ENCODE measurements at regions not wholly inside any gene's neighbourhood (a gene's known extent, or its start where the extent isn't known, plus 50 kb on each side); places are given as distances from the start of the nearest gene placed in this dataset.

- H3K27me3 Mint-ChIP-seq (ENCODE audit: low read depth): peaks cover 44% of the 10 kb centered on the region
- no peak overlapping the region for H3K27ac Mint-ChIP-seq
- TF ChIP-seq, protein P1, sequence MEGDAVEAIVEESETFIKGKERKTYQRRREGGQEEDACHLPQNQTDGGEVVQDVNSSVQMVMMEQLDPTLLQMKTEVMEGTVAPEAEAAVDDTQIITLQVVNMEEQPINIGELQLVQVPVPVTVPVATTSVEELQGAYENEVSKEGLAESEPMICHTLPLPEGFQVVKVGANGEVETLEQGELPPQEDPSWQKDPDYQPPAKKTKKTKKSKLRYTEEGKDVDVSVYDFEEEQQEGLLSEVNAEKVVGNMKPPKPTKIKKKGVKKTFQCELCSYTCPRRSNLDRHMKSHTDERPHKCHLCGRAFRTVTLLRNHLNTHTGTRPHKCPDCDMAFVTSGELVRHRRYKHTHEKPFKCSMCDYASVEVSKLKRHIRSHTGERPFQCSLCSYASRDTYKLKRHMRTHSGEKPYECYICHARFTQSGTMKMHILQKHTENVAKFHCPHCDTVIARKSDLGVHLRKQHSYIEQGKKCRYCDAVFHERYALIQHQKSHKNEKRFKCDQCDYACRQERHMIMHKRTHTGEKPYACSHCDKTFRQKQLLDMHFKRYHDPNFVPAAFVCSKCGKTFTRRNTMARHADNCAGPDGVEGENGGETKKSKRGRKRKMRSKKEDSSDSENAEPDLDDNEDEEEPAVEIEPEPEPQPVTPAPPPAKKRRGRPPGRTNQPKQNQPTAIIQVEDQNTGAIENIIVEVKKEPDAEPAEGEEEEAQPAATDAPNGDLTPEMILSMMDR (IDR thresholded peaks at IDR 0.05; ENCODE audit: unreplicated experiment in 3 of 3): no peak
- no peak overlapping the region for H3K4me3 Mint-ChIP-seq
- H3K9me3 Mint-ChIP-seq: no peaks in the 10 kb centered on the region
- H3K36me3 Mint-ChIP-seq (ENCODE audit: low read depth): peaks cover 4% of the 10 kb centered on the region
- H3K4me1 Mint-ChIP-seq: no peaks in the 10 kb centered on the region
Observed at GRCh38 chr20:62590309-62591121, 51.8 kb upstream of the SLCO4A1 start.

GRCh38 chr20:62591122-62591468, 51.2 kb upstream of the SLCO4A1 start:
- Mint-ChIP-seq H3K27me3 (ENCODE audit: low read depth) (peaks cover 50% of the 10 kb centered on the region), H3K4me3 (no peak overlapping the region), H3K27ac (no peak overlapping the region), H3K4me1 (no peaks in the 10 kb centered on the region), H3K36me3 (ENCODE audit: low read depth) (peaks cover 4% of the 10 kb centered on the region), H3K9me3 (no peaks in the 10 kb centered on the region)
- TF ChIP-seq, protein P1 (IDR thresholded peaks at IDR 0.05; ENCODE audit: unreplicated experiment in 3 of 3): no peak

- Mint-ChIP-seq H3K4me1 (no peaks in the 10 kb centered on the region), H3K27ac (no peak overlapping the region), H3K36me3 (ENCODE audit: low read depth) (peaks cover 4% of the 10 kb centered on the region), H3K4me3 (no peak overlapping the region), H3K9me3 (no peaks in the 10 kb centered on the region), H3K27me3 (ENCODE audit: low read depth) (peaks cover 51% of the 10 kb centered on the region)
- TF ChIP-seq, protein P1 (IDR thresholded peaks at IDR 0.05; ENCODE audit: unreplicated experiment in 3 of 3): no peak
Observed at GRCh38 chr20:62591591-62591990, 50.7 kb upstream of the SLCO4A1 start.

Measured in nephron (organoid).